GM19438 (cell line): ENCODE measurements at regions not wholly inside any gene's neighbourhood (a gene's known extent, or its start where the extent isn't known, plus 50 kb on each side); places are given as distances from the start of the nearest gene placed in this dataset.
"Not testable (repeated sequence)": the region's sequence is repeated elsewhere in the genome, so short reads cannot be mapped to it uniquely, and the experiment has no call there.

ENCODE experiments used
- ATAC-seq: cut with Tn5 transposase; IDR thresholded peaks from one replicate; pipeline ENCODE4 v1.9.1; 2021; ENCODE audit warnings: low read depth; ENCODE audit not compliant: unreplicated experiment

DNA sequence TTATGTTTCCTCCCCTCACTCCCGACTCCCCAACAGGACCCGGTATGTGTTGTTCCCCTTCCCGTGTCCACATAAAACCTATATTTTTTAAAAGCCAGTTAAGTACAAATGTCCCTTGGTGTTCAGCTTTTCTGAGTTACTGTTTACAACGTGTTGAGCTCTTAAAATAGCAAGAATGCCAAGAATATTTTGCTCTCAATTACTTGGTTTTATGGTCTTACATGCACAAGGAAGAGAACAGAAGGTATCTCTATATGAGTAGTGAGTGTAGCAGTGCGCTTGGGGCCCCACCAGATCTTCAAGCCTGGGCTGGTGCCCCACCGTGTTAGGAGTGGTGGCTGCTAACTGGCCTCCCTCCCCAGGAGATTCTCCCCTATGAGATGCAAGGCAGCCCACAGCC, 75.3 kb downstream of the RIN2 start:
- ATAC-seq: no peak

DNA sequence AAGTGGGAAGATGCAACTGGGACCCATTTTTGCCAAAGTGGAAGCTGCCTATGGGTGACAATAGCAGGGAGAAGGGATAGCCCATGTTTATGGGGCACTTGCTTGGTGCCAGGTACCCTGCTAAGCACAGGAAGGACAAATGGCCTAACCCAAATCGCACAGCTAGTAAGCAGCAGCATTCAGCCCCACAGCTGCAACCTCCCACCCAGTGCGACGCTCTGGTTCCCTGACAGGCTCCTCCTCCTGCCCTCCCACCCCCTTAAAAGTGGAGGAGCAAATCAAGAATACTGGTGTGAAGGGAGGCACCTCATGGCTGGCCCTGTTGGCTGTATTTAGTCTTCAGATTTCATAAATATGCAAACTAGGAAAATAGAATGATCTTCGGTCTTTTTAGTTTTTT, 76.2 kb downstream of the RIN2 start:
- ATAC-seq: no peak

- no peak for ATAC-seq
Observed at GRCh38 chr20:19834783-19835182, 76.7 kb downstream of the RIN2 start.

- no peak for ATAC-seq
Observed at GRCh38 chr20:19835533-19836222, 77.6 kb downstream of the RIN2 start.

DNA sequence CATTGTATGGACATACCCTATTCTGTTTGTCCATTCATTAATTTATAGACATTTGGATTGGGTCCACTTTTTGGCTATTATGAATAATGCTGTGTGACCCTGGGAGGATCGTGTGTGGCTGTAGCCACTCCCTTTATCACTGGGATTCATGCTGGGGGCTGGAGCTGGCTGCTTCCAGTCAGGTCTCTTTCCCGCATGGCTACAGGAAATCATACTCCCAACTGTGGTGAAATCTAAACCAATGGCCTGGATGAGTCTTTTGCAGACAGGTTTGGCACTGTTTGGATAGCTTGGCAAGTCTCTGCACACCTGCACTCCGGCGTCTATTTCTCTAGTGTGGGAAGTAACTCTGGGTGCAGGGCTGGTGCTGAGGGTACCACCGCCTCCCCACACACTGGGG, 80.4 kb downstream of the RIN2 start:
- ATAC-seq: no peak

DNA sequence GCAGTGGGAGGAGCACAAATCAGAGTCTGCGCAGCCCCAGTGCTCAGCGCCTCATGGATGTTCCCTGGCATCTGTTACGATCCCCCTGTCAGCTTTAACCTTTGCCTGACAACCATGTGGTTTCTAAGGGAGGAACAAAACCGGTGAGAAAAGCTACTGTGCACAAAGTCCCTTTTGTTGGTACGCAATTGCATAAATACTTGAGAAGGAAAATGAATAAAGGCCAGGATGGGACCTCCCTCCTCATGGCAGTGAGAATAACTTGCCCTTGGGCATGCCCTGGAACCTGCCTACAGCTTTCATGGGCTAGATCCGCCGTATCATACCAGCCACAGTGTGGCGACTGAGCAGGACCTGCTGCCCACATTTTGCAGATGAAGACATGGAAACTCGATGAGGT, 81.0 kb downstream of the RIN2 start:
- no peak for ATAC-seq

DNA sequence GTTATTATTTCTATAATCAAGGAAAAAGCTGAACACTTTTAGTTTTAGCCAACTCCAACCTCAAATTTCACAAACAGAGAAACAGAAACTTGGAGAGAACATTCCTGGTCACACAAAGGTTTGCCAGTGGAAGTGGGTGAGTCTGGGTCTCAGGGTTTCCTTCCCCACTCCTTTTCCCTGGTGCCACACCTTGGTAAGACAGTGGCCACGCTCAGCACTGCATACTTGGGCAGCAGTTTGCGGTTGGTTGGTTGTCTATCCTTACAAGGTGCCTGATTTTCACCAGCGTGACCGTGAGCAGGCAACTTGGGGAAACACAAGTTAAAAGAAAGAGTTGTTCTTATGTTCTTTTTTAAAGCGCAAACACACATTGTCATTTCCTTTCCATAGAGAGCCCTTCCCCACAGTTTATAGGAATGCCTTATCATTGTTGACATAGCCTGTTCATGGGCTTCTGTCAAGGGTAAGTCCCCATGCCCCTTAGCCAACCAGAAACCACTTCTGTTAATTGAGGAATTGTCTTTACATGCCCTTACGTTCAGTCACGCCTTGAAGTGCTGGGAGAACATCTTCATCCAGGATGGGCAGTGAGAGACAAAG, 82.2 kb downstream of the RIN2 start:
- no peak for ATAC-seq

DNA sequence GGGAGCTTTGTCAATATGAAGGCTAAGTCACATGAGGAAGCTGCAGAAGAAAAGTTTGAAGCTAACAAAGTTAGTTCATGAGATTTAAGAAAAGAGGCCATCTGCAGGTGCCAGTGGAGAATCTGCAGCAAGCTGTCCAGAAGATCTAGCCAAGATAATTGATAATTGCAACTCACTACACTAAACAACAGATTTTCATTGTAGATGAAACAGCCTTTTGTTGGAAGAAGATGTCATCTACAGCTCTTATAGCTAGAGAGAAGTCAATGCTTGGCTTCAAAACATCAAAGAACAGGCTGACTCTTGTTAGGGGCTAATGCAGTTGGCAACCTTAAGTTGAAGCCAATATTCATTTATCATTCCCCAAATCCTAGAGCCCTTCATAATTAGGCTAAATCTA, 83.7 kb downstream of the RIN2 start:
- ATAC-seq: no peak

- not testable (repeated sequence) for ATAC-seq
Observed at GRCh38 chr20:19844850-19845249, 86.8 kb downstream of the RIN2 start.

- ATAC-seq: no peak
Observed at GRCh38 chr20:19847383-19847782, 89.3 kb downstream of the RIN2 start.

GRCh38 chr20:19849341-19850197, 91.5 kb downstream of the RIN2 start:
- ATAC-seq: no peak

DNA sequence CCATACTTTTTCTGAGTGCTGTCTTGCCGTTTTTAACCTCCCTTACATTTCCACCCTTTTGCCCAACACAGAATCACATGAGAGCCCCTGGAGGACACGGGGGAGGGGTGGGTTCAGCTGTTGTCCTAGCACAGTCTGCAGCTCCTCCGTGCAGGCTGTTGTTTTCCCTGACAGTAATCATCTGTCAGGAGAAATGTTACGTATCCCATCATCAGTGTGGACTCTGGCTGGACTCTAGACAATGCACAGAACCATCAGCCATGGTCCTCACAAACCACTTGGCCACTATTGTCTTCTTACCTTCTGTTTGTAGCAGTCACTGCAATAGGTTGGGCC, 92.1 kb downstream of the RIN2 start:
- no peak for ATAC-seq

- ATAC-seq: no peak
Observed at GRCh38 chr20:19851861-19852260, 93.8 kb downstream of the RIN2 start.

DNA sequence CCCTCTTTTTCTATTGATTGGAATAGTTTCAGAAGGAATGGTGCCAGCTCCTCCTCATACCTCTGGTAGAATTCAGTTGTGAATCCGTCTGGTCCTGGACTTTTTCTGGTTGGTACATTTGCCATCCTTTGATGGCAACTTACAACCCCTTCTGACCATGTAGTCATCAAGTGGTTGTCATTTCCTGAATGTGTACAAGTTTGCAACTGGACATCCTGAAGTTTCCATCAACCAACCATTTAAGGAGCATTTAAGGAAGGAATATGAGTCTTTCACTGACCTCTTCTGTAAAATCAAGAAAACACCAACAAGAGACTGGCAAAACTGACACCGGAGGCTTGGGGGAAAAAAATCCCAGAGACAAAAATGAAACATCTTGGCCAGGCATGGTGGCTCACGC, 97.4 kb downstream of the RIN2 start:
- ATAC-seq: no peak

GRCh38 chr20:19858466-19859371, 100.7 kb downstream of the RIN2 start:
- ATAC-seq: no peak

DNA sequence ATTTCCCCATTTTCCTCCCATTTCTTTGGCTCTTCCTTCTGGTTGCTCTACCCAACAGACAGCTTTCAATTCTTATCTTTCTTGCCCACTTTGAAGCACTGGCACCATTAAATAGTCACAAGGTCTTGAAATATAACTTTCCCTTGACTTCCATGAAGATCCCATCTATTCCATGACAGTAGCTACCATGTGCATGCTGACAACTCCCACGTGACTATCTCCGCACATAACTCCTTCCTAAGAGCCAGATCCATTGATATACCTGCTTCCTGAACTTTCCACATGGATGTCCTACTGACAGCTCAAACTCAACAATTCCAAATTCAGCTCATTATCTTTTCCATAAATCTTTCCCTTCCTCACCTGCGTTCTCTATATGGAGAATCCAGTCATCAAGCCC, 101.4 kb downstream of the RIN2 start:
- ATAC-seq: no peak

GRCh38 chr20:19860737-19861136, 102.7 kb downstream of the RIN2 start:
- ATAC-seq: no peak

GRCh38 chr20:19861147-19861759, 103.2 kb downstream of the RIN2 start:
- no peak for ATAC-seq

DNA sequence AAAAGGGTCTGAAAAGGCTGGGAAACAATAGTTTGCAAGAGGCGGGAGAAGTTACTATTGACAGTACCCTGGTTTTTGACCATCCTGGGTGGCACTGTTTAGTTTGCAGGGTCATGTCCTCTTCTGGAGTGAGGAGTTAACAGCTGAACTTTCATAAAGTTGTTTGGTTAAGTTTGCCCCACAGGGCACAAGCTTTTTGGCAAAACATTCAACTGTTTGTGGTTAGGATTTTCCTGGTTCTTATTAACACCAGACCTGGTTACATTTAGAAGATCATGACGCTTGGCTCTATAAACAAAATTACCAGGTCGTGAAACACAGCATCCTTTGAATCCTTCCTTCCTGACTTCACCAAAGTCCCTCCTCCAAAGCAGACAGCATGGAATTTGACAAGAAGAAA, 106.1 kb downstream of the RIN2 start:
- no peak for ATAC-seq

- ATAC-seq: no peak
Observed at GRCh38 chr20:19866070-19866469, 108.0 kb downstream of the RIN2 start.
